ENCODE measurements at regions not wholly inside any gene's neighbourhood (a gene's known extent, or its start where the extent isn't known, plus 50 kb on each side); places are given as distances from the start of the nearest gene placed in this dataset.

- TF ChIP-seq, protein P1, sequence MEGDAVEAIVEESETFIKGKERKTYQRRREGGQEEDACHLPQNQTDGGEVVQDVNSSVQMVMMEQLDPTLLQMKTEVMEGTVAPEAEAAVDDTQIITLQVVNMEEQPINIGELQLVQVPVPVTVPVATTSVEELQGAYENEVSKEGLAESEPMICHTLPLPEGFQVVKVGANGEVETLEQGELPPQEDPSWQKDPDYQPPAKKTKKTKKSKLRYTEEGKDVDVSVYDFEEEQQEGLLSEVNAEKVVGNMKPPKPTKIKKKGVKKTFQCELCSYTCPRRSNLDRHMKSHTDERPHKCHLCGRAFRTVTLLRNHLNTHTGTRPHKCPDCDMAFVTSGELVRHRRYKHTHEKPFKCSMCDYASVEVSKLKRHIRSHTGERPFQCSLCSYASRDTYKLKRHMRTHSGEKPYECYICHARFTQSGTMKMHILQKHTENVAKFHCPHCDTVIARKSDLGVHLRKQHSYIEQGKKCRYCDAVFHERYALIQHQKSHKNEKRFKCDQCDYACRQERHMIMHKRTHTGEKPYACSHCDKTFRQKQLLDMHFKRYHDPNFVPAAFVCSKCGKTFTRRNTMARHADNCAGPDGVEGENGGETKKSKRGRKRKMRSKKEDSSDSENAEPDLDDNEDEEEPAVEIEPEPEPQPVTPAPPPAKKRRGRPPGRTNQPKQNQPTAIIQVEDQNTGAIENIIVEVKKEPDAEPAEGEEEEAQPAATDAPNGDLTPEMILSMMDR (IDR thresholded peaks at IDR 0.05): no peak
- TF ChIP-seq POLR2A (IDR thresholded peaks at IDR 0.05): no peak
Measured at GRCh38 chr7:121537031-121537430, 140.9 kb upstream of the FAM3C start.

Measured in Peyer's patch (tissue), 4 donors.